Activated CD4-positive, alpha-beta T cell treated with anti-CD3 and anti-CD28 coated beads for 24 hours (primary cell): ENCODE measurements at regions not wholly inside any gene's neighbourhood (a gene's known extent, or its start where the extent isn't known, plus 50 kb on each side); places are given as distances from the start of the nearest gene placed in this dataset.

Source experiments
- DNase-seq, 2 donors: peaks; one replicate each; pipeline ENCODE4 v3.0.0-alpha.2; 2020; ENCODE audit warnings: low read depth in 2 of 2

DNA sequence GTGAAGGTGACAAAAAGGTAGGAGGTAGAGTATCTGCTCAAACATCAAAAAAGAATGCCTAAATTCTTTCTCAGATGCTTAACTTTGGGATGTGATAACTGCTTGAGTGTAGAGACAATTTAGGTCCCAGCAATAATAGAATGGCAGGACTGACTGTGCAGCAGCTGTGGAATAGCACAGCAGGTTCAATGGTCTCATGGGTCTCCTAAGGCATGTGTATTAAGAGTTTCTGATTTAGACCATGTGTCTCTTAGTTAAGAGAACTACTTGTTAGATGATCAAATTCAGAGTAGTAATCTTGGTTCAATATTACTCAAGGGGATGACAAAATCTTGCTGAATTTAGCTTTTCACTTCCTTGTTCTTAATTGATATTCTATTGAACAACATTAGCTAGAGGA, 72.0 kb downstream of the ALX1 start:
- no peak for DNase-seq

DNA sequence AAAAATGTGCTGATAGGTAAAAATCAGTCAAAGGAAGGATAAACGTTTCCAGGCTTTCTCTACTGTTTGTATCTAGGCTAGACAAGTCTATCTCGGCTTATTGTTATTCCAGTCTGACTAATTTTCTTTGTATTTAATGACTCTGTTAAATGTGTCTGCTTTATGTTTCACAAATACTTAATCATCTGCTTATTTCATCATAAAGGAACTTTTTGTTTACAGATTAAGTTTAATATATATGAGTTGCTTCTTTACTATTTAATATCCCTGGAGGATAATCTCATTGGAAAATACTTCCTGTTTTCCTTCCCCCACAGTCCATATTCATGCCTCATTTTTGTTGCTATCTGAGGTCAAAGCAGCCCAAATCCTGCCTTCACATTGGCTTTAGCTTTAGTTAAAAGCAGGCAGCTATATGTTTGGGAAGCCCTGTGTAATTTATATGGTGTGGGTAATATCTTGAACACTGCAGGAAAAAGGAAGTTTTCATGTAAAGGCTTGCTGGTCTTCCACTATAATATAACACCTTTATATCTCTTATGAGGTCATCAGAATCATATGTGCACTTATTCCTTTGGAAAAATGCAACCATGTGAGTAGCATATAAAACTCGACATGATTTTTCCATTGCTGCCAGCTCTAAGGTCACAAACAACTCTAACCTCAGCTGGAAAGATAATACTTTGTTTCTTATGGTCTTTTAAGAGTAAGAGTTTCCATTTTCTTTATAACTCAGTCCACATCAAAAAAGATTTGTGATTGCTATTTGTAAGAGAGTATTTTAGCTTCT, 76.8 kb downstream of the ALX1 start:
- DNase-seq: no peak

DNA sequence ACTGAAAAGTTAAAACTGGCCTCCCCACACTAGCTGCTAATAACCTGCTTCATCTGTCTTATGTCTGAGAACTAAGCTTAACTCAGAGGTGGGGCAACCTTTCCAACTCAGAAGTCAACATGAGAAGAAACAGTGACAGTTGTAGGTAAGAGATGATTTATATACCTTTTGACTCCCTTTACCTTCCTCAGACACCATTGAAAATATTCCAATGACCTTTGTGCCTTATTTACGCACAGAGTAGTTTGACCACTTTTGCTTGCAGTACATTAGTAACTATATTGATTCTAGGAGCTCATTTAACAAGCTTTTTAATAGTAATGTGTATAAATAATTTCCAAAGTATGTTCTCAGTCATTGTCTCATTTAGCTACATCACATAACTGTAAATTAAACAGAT, 77.6 kb downstream of the ALX1 start:
- DNase-seq: no peak

DNA sequence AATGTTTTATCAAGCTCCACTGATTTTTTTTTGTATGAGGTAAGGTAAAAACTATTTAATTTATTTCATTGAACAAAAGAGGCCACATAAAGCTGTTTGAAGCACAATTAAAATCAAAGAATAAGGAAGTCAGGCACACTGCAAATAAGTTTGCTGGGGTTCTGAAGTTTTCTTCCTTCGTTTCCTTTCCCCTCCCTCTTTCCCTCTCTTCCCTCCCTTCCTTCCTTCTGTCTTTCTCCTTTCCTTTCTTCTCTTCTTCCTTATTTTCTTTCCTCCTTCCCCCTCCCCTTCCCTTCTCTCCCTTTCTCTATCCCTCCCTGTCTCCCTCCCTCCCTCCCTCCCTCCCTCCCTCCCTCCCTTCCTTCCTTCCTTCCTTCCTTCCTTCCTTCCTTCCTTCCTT, 78.7 kb downstream of the ALX1 start:
- DNase-seq: no peak

DNA sequence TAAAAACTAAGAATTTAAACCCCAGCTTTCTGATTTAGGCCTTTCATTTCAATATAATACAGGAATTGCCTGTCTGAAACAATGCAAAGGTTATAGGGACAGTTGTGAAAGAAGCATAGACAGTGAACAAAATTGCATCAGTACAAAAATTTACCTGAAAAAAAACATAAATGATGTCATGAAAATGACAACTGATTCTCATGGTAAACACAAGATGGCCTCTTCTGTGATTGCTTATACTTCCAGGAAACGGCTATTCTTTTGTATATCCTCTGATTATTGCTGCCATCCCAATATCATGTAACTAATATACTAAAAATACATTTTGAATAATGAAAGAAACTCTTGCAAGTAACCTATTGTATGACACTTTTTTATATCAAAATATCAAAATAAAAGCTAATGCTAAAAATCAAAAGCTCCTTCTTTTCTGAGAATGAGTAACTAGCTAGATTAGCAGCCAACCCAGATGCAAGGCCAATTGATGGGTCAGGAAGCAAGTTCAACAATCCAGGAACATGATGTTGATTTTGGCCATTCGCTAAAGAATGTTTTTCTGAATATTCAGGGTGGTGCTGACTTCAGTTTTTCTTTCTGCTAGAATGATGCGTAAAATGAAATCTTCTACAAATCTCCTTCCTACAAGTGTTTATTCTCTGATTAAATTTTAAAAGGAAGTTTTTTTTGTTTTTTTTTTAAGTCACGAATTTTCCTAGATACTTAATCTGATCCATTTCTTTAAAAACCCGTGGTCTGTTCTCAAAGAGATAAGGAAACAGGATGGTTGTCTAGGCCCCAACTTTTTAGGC, 83.6 kb downstream of the ALX1 start:
- DNase-seq: no peak

DNA sequence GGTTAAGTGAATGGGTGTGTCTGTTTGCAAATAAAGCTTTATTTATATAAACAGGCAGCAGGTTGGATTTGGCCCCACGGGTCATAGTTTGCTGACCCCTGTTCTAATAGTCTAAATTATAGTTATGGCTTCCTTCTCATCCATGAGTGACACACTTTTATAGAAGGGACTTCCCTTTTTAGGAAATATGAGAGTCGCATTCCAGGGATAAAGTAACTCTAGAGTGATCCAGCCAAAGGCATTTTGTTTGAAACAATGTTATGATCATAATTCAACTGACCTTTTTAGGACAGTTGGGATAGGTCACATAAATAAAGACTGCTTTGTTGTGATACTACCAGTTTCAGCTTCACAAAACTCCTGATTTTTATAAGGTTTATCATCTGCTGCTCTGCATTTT, 87.9 kb downstream of the ALX1 start:
- no peak for DNase-seq

DNA sequence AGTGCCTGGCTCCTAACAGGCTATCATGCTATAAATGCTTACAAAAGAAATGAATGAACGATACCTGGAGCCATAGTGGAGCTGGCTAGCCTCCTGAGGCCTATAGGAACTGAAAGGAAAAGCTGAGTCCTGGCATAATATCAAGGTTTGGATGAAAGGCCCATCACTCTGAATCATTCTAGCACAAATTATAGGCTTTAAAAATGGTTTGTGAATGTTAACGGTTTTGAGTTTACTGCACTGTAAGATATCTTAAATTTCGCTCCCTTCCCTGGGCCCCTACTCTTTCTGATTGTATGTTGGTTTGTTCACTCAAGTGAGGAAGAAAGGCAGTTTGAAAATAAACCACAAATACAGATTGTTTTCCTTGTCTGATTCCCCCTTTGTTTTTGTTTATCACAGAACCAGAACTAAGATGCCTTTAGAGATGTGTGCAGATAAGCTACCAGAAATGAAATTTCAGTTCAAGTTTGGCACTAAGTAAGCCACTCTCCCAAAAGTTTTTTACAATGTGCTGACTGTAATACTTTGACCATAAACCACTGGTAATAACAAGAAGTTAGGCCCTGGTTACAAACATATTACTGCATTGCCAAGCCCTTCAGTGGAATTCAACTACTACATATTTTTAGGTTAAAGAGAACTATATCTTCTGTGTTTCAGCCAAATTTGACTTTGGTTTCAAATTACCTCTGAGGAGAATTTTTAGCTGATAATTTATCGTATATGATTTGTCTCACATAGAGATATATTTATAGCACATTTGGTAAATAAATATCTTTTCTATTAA, 89.5 kb downstream of the ALX1 start:
- DNase-seq: no peak

DNA sequence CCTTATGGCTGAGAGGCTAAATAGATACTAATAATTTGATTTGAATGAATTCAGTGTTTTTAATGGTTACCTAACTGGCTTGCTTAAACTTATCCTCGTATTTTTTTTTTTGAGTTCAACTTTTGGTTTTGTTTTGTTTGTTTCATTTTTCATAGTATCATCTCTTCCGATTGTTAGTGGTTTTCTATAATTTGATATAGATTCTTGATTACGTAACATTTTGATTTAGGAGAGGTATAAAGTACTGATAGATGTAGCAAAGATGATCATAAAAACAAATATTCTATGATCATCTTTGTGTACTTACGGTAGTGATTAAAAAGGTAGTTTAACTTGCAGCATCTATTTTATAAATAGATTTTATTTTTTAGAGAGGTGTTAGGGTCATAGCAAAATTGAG, 93.0 kb downstream of the ALX1 start:
- DNase-seq: no peak

DNA sequence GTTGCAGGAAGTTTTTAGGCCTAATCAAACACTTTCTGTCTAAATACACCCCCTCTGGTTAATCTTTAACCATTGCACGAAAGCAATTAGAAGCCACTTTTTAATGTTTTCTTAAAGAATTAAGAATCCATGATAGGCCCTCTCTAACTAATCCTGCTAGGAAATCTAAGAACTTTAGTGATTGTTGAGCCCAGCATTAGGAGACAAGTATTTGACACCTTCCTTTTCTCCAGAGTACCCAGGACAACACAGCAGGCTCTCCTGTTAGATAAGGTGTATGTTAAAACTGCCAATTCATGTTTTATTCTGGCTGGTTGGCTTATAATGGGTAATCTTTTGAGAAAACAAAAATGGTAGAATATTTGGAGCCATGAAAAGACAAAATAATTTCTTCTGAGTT, 95.0 kb downstream of the ALX1 start:
- no peak for DNase-seq

DNA sequence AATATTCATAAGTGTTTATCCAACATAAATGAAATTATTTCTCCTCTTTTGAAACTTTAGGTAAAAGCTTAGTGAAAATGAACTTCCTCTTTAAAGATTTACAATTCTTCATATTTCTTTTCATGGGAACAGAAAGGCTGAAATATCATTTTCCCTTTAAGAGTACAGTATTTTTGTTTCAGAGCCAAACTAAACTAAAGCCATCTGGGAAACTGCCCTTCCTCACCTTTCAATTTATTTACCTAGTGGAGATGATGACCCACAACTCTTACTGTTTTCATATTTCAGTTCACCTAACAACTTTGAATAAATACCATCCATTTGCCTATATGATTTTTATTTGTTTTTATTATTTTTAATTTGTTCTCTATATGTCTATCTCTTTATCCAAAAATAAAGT, 105.4 kb downstream of the ALX1 start:
- DNase-seq: no peak

DNA sequence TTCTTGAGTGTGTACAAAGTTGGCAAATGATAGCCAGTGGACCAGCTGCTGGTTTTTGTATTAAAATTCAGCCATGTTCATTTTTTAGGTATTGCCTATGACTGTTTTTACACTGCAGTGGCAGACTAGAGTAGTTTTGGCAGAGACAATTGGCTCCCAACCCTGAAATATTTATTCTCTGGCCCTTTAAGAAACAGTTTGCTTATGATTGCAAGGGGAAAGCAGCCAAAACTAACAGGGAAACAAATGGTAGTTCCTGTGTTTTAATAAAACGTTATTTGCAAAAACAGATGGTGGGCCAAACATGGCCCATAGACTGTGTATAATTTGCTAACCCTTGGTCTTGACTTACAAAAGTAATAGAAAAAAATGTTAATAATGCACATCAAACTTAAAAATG, 110.2 kb downstream of the ALX1 start:
- DNase-seq: no peak

DNA sequence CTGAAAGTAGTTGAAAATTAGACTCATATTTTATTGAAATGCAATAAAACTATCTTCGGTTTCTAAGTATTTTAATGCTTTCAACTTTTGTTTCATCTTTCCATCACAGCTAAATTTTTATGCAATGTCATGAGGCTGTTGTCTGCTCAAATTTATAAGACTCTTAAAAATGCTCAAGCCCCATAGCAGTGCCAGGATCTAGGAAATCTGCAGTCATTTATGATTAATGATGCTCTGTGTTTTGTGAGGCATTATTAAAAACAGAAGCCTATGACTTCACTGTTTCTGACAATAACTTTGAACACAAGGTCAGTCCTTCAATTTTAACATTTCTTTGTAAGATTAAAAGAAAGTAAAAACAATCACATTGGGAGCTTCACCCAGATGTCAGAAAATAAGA, 112.5 kb downstream of the ALX1 start:
- DNase-seq: no peak

DNA sequence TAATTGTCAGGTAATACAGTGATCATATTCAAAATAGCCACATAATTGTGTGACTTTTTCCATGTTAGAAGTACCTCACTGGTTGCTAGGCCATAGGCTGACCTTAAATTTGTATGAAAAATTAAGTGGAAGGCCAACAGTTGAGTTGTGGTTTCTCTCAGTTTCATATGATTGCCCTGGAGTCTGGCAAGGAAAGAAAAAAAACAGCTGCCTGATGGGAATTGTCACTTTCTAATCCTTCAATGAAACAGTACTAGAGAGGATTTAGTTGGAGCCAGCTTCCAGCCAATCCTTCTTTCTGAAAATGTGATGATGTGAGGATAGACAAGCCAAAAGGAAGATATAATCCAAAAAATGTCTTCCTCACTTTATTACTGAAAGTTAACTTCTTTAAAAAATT, 113.6 kb downstream of the ALX1 start:
- DNase-seq: no peak

DNA sequence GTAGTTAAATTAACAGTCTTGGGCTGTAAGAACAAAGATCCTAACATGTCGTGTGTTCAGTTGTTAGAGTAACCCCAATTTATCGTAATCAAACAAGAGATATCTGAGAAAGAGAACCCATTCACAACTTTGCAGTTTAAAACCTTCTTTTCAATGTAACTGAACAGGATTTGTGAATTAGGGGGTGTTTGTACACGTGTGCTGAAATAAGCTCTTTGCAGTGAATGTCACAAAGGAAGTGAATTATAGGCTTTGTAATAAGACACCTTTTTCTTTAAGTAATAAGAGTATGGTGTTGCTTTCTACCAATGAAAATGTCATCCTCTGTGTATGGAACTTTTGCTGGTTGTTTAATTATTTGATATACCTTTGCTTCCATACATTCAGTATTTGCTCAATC, 114.0 kb downstream of the ALX1 start:
- no peak for DNase-seq

DNA sequence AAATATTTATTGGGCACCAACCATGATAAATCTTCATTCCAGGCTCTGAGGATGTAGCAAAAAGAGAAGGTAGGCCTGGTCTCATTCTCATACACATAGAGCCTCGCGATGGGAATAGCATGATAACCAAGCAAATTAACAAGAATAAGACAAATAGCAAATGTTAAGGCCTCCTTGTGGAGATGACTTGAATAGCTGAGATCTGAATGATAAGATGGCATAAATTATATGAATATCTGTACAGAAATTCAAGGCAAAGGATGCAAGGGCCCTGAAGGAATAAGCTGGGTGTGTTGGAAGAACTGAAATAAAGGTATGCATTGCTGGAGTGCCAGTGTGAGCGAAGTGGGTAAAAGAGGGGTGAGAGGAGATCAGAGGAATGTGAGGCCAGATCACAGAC, 114.8 kb downstream of the ALX1 start:
- no peak for DNase-seq

DNA sequence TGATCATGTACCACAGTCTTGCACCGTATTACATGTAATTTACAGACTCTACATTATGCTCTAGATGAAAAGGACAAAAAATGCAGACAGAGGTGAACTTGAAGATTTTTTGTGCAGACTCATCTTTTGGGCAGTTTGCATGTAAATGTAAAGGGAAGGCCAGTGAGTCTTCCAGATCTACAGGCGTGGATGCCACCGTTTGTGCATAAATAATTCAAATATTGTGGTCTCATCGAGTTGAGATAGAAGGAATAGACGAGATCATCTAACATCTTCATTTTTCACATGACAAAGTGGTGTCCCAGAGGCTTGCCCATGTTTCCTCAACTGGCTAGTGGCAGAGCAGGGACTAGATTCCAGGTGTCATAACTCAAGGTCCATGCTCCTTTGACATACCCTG, 125.2 kb downstream of the ALX1 start:
- DNase-seq: no peak

DNA sequence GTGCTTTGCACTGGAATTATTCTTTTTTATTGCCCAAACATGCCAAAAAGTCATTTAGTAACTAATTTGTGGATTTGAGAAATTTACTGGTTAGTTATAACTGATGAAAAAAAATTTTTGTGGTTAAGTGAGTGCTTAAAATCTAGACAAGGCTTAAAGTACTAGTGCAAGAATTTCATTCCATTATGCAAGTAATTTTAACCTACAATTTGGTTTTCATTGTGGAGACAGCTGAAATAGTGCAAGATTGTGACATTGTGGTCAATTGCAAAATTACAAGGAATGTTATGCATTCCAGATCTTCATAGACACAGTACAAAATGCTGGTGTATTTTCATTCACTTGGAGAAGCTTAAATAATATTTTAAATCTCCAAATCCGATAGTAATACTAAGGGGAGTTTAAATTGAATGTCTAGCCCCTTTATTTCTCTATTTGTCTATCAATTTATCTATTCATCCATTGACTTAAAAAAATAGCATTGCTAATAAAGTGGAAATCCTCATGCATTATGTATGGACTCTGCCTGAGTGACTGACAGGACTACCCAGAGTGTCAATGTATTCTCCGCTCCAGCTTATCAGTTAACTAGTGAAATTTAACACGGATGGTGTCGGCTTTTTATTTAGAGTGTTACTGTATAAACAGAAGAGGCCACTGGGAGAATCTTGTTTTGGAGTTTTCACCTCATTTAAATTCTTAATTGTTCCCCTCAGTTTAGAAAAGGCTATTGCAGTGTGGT, 125.9 kb downstream of the ALX1 start:
- no peak for DNase-seq

DNA sequence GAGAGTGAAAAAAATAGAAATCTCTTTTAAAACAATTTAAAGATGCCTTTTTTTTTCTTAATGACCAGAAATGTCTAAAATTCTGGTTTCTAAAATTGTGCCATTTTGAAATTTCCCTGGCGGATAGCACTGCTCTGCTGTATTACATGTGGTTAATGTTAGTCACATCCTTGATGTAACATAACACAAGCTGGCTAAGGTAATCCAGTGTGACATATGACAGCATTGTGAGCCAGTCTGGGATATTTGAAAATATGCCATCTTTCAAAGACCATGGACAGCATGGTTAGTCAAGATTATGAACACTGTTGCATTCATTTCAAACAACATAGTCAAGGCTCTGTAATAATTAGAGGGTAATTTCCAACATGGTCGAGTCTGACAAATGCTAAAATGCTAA, 133.2 kb downstream of the ALX1 start:
- DNase-seq: no peak

DNA sequence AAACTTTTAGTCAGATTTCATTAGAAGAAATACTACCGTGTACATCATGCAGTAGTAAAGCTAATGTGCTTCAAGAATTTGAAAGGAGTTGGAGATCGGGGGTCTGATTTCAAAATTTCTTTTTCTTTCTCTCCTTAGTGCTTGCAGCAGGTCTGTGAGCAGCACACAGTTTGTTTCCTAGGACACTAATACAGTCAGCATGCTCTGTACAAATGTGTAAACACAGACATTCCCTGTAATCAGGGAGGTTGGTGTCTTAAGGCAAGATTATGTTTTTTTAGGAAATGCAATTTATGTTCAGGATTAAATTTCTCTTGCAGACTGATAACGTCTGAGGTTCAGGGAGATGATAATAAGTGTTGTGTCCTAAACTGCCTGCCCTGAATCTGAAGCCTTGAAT, 142.7 kb downstream of the ALX1 start:
- DNase-seq: no peak

DNA sequence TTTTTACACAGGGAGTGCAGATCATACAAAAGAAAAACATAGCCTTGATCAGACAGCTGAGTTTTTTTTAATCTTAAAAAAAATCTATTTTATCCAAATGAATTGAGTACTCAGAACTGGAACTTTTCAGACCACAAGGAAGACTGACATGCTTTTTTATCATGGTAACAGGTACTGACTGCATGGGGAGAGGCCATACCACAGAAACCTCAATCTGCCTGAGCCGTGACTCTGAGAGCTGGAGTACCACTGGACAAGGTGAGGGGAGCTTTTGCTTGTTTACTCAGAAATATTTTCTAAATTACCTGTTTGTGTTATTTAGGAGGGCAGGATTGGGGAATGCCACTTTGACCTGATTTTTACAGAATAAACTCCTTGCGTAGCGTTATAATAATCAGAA, 143.9 kb downstream of the ALX1 start:
- no peak for DNase-seq

DNA sequence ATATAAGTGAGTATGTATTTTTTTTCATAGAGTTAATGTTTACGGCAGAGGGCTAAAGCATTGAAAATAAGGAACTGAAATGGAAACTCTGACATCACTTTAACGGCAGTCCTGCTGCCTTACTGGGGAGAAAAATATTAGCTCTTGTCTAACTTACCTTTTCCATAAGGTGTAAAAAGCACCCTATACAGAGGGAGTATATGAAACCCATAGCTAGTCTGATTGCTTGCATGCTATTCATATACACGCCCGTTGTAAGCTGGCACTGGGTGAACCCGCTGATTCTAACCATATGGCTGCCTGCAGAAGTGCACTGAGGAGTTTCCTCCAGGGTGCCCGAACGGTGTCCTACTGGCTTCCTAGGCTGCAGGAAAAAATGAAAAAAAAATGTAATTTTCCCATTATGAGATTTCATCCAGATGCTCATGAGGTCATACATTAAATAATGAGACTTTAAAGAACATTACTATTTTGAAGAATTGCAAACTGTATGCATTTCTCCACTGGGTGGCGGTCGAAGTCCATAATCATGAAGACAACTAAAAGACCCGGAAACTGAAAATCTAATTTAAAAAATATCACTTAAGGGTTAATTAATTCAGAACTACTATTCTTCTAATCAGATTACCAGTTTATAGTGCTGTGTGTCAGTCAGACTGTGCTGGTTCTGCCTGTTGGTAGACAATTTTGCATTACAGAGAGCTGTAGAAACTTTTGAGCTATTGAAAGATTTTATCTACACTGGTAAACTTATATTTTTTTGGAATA, 144.7 kb downstream of the ALX1 start:
- DNase-seq: no peak

DNA sequence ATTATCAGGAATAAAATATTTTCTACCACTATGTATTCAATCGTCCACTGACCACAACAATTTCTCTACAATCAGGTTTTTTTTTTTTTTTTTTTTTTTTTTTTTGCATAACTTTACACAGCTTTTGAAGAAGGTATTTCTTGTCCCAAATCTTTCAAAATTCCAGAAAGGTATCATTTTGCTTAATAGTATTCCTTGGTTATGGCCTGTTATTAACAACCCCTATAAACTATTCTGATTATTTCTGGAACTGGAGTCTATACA, 145.3 kb downstream of the ALX1 start:
- DNase-seq: no peak
